Suppressor macrophage treated with lipopolysaccharide for 4 hours (primary cell): ENCODE measurements at regions not wholly inside any gene's neighbourhood (a gene's known extent, or its start where the extent isn't known, plus 50 kb on each side); places are given as distances from the start of the nearest gene placed in this dataset.
"Not testable (repeated sequence)": the region's sequence is repeated elsewhere in the genome, so short reads cannot be mapped to it uniquely, and the experiment has no call there.

Experiments used
- DNase-seq: peaks from one replicate; pipeline ENCODE4 v3.0.0-alpha.2; 2020

DNA sequence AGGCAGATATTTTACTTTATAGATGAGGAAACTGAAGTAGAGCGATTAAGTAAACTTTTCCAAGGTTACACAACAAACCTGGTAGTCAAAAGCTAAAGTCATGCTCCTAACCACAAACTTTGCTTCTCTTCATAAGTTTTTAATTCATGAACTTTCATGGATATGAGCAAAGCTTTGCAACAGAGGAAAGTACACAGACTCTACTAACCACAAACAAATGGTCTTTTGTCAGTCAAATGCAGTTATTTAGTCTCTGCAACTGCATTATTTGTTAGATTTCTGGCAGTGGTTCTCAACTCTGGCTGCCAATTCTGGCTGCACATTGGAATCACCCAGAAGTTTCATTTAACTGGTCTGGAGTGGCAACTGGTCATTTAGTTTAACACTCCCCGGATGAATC is 140.6 kb upstream of the TMEM168 start:
- peak; percentile 84 for DNase-seq

DNA sequence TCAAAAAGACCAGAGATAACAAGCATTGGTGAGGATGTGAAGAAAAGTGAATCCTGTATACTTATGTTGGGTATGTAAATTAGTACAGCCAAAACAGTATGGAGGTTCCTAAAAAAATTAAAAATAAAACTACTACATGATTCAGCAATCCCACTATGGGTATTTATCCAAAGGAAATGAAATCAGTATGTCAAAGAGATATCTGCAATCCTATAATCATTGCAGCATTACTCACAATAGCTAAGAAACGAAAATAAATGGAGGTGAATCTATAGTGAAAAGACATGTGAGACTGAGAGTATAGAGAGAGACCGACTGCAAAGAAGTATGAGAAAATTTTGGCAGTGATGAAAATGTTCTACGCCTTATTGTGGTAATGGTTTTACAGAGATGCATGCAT is 139.2 kb upstream of the TMEM168 start:
- peak; percentile 18 for DNase-seq

DNA sequence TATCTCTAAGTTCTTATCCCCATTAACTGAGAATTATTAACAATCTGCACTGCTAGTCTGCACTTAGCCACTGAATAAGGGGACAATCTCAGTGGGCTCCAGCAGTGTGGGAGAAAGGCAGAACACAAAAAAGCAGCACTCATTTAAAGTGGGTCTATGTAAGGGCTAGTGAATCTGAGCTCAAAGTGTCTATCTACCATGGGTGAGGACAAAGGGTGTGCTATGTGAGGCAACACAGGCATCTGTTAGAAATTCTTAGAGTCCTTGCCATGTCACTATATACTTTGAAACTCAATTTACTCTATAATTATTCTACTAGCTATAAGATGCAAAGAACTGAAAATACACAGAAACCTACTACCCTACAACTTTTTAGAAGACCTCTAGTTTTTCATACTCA is 135.8 kb upstream of the TMEM168 start:
- no peak for DNase-seq

DNA sequence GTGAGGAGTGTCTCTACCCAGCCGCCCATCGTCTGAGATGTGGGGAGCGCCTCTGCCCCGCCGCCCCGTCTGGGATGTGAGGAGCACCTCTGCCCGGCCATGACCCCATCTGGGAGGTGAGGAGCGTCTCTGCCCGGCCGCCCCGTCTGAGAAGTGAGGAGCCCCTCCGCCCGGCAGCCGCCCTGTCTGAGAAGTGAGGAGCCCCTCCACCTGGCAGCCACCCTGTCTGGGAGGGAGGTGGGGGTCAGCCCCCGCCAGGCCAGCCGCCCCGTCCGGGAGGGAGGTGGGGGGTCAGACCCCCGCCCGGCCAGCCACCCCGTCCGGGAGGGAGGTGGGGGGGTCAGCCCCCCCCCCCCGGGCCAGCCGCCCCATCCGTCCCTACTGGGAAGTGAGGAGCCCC is 132.4 kb upstream of the TMEM168 start:
- not testable (repeated sequence) for DNase-seq

DNA sequence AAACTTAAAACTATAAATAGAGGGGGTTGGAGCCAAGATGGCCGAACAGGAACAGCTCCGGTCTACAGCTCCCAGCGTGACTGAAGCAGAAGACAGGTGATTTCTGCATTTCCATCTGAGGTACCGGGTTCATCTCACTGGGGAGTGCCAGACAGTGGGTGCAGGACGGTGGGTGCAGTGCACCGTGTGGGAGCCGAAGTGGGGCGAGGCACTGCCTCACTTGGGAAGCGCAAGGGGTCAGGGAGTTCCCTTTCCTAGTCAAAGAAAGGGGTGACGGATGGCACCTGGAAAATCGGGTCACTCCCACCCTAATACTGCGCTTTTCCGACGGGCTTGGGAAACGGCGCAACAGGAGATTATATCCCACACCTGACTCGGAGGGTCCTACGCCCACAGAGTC is 126.2 kb upstream of the TMEM168 start:
- DNase-seq, result not testable (repeated sequence)

DNA sequence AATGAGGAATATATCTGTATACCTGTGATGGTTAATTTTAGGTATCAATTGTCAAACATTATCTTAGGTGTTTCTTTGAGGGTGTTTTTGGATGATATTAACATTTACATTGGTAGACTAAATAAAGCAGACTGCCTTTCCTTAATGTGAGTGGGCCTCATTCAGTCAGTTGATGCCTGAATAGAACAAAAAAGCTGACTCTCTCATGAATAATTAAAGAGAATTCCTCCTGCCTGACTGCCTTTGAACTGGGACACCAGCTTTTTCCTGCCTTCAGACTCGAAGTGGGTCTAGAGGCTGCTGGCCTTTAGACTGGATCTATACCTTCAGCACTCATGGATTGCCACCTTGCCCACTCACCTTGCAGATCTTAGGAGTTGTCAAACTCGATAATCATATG is 117.9 kb upstream of the TMEM168 start:
- DNase-seq, result no peak

DNA sequence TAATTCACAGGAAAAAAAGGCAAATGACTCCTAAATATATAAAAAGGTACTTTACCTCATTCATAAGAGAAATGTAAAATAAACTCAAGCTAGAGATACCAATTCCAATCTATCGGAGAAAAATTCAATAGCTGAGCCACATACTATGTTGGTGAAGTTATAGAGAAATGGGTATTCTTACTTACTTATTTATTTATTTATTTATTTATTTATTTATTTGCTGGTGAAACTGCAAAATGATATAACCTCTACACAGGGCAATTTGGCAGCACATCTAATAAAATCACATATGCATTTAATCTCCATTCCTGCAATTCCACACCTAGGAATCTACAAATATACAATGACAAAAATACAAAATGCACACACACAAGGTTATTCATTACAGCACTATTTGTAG is 117.5 kb upstream of the TMEM168 start:
- no peak for DNase-seq

DNA sequence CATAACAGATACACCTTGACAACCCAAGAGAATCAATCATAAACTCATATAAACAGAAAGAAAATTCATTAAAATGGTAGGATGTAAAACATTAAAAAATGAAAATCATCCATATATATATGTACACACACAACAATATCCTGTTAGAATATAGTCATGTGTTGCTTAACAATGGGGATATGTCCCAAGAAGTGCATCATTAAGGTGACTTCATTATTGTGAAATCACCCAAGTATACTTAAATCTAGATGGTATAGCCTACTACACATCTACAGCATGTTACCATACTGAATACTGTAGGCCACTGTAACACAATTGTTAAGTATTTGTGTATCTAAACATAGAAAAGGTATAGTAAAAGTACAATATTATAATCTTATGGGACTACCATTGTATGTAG is 115.8 kb upstream of the TMEM168 start:
- DNase-seq, result peak; percentile 59

DNA sequence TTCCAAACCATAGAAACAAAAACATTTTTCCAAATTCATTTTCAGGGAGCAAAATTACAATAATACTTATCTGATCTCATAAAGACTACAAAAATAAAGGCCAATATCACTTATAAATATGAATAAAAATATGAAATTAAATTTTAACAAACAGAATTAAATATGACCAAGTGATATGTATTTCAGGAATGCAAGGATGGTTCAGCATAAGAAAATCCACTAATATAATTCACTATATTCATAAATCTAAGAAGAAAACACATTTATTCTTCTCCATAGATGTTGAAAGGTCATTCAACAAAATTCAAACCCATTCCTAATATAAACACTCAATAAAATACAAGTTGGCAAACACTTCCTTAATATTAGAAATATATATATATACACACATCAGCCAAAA is 115.2 kb upstream of the TMEM168 start:
- no peak for DNase-seq

DNA sequence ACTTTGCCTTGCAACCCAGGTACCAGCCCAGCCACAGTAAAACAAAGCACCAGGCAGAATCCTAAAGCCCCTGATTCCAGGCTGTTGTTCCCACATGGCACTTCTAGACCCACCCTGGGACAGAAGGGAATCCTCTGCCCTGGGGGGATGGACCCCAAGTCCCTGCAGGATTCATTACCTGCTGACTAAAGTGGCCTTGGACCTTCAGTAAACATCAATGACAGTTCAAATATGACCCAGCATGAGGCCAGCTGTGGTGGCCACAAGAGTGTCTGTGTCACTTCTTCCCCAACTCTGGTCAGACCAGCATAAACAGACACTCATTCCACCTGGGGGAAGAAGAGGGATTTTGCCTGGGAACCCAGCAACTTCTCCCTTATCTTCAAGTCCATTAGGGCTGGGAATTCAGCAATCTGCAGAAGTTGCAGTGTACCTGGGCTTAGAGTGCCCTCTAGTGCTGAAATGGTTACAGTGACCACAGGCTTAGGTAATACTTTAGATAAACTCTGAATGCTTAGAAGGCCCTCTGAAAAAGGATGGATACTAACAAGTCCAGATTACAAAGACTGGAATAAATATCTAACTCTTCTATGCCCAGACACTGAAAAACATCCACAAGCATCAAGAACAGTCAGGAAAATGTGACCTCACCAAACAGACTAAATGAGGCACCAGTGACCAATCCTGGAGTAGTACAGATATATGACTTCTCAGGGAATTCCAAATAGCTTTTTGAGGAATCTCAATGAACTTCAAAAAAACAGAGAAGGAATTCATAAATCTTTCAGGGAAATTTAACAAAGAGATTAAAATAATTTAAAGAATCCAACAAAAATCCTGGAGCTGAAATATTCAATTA is 108.5 kb upstream of the TMEM168 start:
- peak; percentile 70 for DNase-seq

DNA sequence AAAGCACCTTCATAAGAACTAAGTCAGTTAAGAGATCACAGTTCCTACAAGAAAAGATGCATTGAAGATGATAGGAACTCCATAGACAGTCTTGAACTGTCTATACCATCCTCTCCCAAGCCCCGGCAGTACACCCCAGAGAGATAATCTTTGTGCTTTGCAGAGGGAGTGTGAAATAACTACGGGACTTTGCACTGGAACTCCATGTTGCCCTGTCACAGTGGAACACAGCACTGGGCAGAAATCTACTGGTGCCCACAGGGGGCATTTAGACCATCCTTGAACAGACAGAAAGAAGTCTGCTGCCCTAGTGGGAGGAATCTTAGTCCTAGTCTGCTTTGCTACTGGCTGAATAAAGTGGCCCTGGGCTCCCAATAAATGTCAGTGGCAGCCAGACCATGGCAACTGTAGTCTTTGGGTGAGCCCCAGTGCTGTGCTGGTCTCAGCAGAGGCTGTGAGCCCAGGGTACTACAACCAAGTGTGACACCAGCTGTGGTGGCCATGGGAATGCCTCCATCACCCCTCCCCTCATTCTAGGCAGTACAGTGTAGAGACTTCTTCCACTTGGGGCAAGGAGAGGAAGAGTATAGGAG is 107.7 kb upstream of the TMEM168 start:
- no peak for DNase-seq

DNA sequence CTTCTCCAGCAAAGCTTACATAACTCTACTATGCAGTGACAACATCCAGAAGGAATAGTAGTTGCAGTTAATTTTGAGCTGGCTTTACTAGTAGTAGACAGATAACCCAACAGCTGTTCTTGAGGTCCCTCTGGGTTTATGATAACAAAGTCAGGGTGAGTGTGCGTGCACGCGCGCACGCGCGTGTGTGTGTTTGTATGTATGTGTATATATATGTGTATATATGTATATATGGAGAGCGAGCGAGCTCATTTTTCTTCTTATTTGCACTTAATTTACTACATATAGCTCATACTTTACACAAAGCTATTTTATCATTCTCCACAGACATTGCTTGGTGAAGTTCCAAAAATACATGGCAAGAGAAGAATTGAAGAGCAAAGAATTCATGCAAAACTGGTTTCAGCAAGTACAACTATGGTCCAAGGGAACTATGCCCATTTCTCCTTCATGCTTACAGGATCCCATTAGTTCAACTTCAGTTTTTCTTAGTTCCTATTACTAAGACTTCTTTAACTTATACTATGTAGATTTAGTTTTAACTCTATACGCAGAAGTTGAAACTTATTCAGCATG is 105.9 kb upstream of the TMEM168 start:
- DNase-seq, result no peak

DNA sequence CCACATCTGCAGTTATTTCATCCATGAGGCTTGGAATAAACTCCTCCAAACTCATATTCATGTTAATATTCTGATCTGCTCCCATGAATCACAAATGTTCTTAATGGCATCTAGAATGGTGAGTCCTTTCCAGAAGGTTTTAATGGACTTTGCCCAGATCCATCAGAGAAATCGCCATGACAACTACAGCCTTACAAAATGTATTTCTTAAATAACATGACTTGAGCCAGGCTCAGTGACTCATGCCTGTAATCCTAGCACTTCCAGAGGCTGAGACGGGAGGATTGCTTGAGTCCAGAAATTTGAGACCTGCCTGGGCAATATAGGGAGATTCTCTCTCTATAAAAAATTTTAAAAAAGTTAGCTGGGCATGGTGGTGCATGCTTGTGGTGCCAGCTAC is 102.1 kb upstream of the TMEM168 start:
- DNase-seq, result no peak

DNA sequence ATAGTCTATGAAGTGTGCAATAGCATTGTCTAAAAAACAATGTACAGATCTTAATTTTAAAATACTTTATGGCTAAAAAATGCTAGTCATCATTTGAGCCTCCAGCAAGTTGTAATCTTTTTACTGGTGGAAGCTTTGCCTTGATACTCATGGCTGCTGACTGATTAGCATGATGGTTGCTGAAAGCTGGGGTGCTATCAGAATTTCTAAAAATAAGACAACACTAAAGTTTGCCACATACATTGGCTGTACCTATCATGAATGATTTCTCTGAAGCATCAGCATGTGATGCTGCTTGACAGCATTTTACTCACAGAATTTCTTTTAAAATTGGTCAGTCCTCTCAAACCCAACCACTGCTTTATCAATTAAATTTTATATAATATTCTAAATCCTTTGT is 101.5 kb upstream of the TMEM168 start:
- DNase-seq, result no peak

DNA sequence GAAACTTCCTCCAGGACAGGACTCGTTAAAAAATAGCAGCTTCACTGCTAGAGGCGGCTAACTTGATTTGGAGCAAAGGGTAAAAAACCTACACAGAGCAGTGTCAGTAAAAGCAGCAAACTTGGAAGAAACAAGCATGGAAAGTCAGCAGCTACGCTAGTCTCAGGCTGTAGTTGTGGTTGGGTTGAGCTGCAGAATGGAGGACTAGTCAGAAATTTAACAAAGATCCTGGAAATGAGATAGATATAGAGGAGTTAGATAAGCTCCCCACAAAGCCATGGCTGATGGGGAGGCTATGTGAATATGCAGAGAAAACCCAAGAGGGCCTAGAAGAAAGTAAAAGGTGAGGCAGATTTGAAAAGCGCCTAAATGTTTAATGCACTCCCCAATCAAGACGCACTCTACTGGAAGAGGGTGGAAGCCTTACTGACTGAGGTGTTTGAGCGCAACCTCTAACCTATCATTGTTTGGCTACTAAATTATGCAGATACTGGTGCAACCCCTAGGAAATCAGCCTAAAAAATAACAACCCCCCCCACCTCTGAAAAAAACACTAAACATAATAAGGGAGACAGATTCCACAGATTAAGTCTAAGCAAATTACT is 99.7 kb upstream of the TMEM168 start:
- no peak for DNase-seq

DNA sequence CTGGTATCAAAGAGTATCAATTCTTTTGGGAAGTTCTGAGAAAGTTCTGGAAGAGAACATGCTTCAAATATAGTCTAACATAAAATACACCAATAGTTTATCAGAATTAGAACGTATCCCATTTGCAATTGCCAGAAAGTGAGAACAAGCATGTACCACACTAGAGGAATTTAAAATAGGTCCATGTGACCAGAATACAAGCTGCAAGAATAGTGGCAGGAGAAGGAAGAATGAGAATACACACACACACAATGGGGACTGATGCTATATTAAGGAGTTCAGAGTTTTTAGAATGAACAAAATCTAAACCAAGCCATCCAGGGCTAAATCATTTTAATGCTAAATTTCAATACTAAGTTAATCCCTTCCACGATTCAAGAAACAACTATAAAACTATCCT is 99.1 kb upstream of the TMEM168 start:
- DNase-seq, result no peak

DNA sequence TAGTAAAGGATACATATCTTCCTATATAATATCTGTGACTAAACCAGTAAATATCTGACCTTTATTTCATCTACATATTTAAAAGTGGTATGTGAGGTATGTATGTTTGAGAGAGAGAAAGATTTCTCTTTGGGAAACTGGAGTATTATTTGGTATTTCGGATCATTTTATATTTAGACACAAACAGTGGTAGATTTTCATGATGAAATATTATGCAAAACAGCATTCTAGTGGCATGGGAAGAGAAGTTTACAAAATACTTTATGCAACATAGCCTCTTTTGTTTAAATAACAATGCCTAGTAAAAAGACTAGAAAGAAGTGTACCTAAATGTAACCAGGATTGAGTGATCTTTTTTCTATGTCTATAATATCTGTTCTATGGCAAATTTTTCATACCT is 98.6 kb upstream of the TMEM168 start:
- no peak for DNase-seq

DNA sequence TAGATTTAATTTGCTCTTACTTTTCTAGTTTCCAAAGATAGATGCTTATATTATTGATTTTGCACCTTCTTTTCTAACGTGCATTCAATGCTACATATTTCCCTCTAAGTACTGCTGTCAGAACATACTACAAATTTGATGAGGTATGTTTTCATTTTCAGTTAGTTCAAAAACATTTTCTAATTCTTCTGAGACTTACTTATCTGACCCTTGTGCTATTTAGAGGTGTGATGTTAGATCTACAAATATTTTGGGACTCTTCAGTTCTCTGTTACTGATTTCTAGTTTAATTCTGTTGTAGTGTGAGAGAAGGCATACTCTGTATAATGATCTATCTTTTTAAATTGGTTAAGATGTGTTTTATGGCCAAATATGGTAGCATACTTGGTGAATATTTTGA is 97.8 kb upstream of the TMEM168 start:
- DNase-seq, result no peak

DNA sequence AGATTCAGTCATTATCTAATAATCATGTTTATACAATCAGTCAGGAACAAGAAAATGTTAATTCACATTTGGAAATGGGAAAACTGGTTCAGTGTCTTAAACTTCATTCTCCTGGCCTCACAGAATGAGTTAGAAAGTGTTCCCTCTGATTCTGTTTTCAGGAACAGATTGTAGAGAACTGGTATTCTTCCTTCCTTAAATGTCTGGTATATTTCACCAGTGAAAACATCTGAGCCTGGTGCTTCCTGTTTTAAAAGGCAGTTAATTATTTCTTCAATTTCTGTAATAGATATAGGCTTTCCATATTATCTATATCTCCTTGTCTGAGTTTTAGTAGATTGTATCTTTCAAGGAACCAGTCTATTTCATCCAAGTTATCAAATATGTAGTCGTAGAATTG is 97.1 kb upstream of the TMEM168 start:
- peak; percentile 23 for DNase-seq

DNA sequence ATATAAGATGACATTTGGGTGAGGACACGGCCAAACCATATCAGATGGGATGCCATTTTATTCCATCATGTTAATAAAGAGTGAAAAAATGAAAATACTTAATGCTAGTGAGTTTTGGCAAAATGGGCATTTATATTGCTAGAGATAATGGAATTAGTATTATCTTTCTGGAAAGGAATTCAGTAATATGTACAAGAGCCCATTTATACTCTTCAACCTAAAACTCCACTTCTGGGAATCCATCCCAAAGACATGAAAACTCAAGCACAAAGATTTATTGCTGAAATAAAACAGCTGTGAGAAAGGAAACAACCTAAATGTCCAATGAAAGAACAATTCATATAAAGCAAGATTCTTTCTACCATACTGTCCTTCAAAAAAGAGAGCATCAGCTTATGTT is 96.0 kb upstream of the TMEM168 start:
- DNase-seq, result no peak

DNA sequence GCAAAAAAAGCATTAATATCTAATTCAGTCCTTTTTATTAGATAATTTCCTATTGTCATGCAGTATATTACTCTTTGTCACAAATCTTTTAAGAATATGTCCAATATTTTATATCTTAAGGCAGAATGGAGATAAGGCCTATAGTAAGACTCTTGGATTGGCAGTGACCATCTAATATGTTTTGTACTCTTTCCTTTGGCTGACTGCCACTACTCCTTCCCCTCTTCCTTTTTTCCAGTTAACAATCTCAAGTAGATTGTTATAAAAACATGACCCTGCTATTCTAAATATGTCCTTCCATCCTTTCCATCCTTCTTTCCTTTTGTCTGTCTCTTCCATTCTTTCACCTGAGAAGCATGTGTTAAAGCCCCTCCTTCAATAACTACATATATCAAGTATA is 92.8 kb upstream of the TMEM168 start:
- no peak for DNase-seq

DNA sequence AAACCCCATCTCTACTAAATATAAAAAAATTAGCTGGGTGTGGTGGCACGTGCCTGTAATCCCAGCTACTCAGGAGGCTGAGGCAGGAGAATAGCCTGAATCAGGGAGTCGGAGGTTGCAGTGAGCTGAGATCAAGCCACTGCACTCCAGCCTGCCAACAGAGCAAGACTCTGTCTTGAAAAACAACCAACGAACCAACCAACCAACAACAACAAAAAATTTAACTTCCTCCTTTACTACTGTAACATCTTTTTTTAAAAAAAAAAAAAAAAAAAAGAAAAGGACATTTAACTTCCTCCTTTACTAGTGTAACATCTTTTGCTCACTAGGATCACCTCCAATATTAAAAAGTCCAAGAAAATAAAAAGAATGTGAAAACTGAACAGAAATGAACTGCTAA is 92.3 kb upstream of the TMEM168 start:
- DNase-seq, result no peak

DNA sequence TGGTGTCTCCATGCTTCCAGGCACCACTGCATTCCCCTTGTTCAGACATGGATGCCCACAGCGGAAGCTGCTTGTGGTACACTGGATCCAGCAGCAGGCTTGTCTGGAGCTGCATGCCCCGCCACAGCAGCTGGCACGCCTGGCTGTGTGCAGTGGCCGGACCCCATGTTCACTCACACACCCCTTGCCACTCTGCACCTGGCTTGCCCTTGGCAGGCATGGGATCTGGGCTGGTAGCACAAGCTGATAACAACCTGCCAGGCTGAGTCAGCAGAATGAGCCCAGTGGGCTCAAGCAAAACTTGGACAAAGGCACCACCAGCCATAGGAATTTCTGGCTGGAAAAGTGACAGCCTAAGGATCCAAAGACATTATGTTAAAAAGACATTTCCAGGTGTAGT is 91.8 kb upstream of the TMEM168 start:
- no peak for DNase-seq

DNA sequence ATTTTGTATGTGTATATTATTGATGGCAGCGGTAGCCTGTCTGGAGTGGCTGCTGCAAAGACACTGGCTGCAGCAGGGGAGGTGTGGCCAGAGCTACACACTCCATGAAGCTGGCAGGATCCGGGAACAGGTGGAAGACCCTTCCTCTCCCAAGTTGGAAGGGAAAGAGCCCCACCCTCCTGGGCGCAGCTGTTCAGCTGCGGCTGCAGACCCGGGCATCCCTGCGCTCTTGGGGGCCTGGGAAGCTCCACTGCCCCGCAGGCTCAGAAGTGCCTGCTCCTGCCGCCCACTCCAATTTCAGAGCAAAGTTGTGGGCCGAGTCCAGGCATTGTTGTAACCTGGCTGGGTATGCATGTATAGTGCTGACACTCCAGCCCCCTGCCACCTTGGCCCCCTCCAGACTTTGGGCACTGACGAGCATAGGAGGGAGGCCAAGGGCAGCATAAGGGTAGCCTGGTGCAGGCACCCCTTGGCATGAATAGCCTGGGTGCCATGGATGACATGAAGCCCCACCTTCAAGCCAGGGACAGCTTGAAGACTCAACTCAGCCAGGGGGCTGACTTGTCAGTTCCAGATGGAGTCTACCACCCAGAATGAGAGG is 90.7 kb upstream of the TMEM168 start:
- DNase-seq, result no peak
